Muscle of back (tissue), 3 donors: ENCODE measurements at regions not wholly inside any gene's neighbourhood (a gene's known extent, or its start where the extent isn't known, plus 50 kb on each side); places are given as distances from the start of the nearest gene placed in this dataset.
A peak's percentile ranks its signal among the peaks of the same experiment; 100 is the strongest.
"Not testable (repeated sequence)": the region's sequence is repeated elsewhere in the genome, so short reads cannot be mapped to it uniquely, and the experiment has no call there.

ENCODE experiments used
- DNase-seq, 3 donors: peaks; one replicate each; pipeline versions ENCODE4 v3.0.0 to v3.0.0-alpha.2; 2013

- no peak for DNase-seq
These were observed 951.9 kb downstream of the TSN start for GRCh38 chr2:122707224-122707824.

GRCh38 chr2:122710049-122710448, 954.6 kb downstream of the TSN start:
- no peak for DNase-seq

GRCh38 chr2:122713800-122714199, 958.3 kb downstream of the TSN start:
- no peak for DNase-seq

- DNase-seq: not testable (repeated sequence)
These were observed 965.4 kb downstream of the TSN start for GRCh38 chr2:122720822-122721221.

GRCh38 chr2:122734766-122735424, 979.4 kb downstream of the TSN start:
- peak in 1 of 3 donors; percentile 62 for DNase-seq

GRCh38 chr2:122736279-122736678, 980.8 kb downstream of the TSN start:
- DNase-seq: no peak

GRCh38 chr2:122737429-122738077, 982.1 kb downstream of the TSN start:
- no peak for DNase-seq

- no peak for DNase-seq
These were observed 984.5 kb downstream of the TSN start for GRCh38 chr2:122739732-122740593.

- no peak for DNase-seq
These were observed 985.1 kb downstream of the TSN start for GRCh38 chr2:122740594-122740948.

GRCh38 chr2:122741403-122741802, 986.0 kb downstream of the TSN start:
- DNase-seq: no peak

- no peak for DNase-seq
These were observed 987.7 kb downstream of the TSN start for GRCh38 chr2:122743021-122743675.

- no peak for DNase-seq
These were observed 990.2 kb downstream of the TSN start for GRCh38 chr2:122745603-122746002.

GRCh38 chr2:122747670-122748069, 992.2 kb downstream of the TSN start:
- no peak for DNase-seq

- peak in 2 of 3 donors; percentile 11 to 25 for DNase-seq
These were observed 993.1 kb downstream of the TSN start for GRCh38 chr2:122748552-122749011.

GRCh38 chr2:122749405-122749804, 994.0 kb downstream of the TSN start:
- DNase-seq: no peak

GRCh38 chr2:122750095-122750494, 994.6 kb downstream of the TSN start:
- DNase-seq: no peak

- DNase-seq: no peak
These were observed 995.4 kb downstream of the TSN start for GRCh38 chr2:122750808-122751207.

GRCh38 chr2:122753336-122753735, 997.9 kb downstream of the TSN start:
- DNase-seq: no peak

GRCh38 chr2:122754561-122754960, 999.1 kb downstream of the TSN start:
- DNase-seq: no peak

GRCh38 chr2:122755281-122755780, 999.9 kb downstream of the TSN start:
- DNase-seq: no peak

GRCh38 chr2:122758967-122759366, 1003.5 kb downstream of the TSN start:
- DNase-seq: no peak

- no peak for DNase-seq
These were observed 1008.6 kb downstream of the TSN start for GRCh38 chr2:122764014-122764413.
